Ovary (tissue), 7 donors: ENCODE measurements at regions not wholly inside any gene's neighbourhood (a gene's known extent, or its start where the extent isn't known, plus 50 kb on each side); places are given as distances from the start of the nearest gene placed in this dataset.

Experiments used
- DNase-seq, 5 donors: peaks; one replicate each; pipeline ENCODE4 v3.0.0-alpha.2; 2019 to 2020
- H3K27ac ChIP-seq, 2 donors: fragments of 200-600 bp; one replicate each; pipeline versions ENCODE4 v1.5.1 to v1.8.0; 2019 to 2022
- H3K27me3 ChIP-seq: fragments of 200-600 bp; one replicate; pipeline ENCODE4 v1.8.0; 2022
- H3K36me3 ChIP-seq: fragments of 200-600 bp; sonication (generic); one replicate; pipeline ENCODE4 v1.5.1; 2019
- H3K4me1 ChIP-seq: one replicate; pipeline ENCODE4 v1.8.1; 2013; ENCODE audit warnings: mild to moderate bottlenecking, moderate library complexity; ENCODE audit not compliant: insufficient read depth
- H3K4me3 ChIP-seq: fragments of 200-600 bp; sonication (generic); one replicate; pipeline ENCODE4 v1.5.1; 2017
- H3K9me3 ChIP-seq, 2 donors: fragments of 200-600 bp in 1 of 2; sonication (generic) in 1 of 2; one replicate each; pipeline versions ENCODE4 v1.5.1 to v1.8.1; 2013 to 2019; ENCODE audit warnings: mild to moderate bottlenecking in 1 of 2, moderate library complexity in 1 of 2
- CTCF ChIP-seq, 3 donors: fragments of 450-650 bp in 2 of 3; fragments of 200-600 bp in 1 of 3; IDR thresholded peaks; one replicate each; pipeline versions ENCODE4 v1.5.1 to v1.8.0; 2016 to 2022; ENCODE audit warnings: antibody characterized with exemption in 3 of 3, mild to moderate bottlenecking in 1 of 3
- EP300 ChIP-seq: sonication (generic); formaldehyde crosslinking; IDR thresholded peaks from one replicate; pipeline ENCODE4 v1.6.1; 2017; ENCODE audit warnings: antibody characterized with exemption
- POLR2A ChIP-seq: fragments of 450-650 bp; IDR thresholded peaks from one replicate; pipeline ENCODE4 v1.6.1; 2017; ENCODE audit warnings: antibody characterized with exemption, mild to moderate bottlenecking, moderate library complexity
- WGBS, 3 donors: extraction: QIAGEN DNeasy Blood & Tissue Kit in 1 of 3; methylation state at CpG; one replicate each; pipeline versions ENCODE4 v1.1.5 to v1.1.7; 2013 to 2017; 5-methylcytosine and 5-hydroxymethylcytosine counted together
- intact Hi-C, 4 donors: fragments of 100-400 bp; cut with DNase I; formaldehyde crosslinking; loops; one replicate each; pipeline versions ENCODE4 v1.11.0 to v1.15.1; 2022 to 2023
- donor health status: DM: no; HTN: no; CAD: no; lungs with moderate emphysema.
- donor health status: DM: no; HTN: no; CAD: no.
- donor health status: Bipolar disorder and iron deficiency.
- donor health status: DM: no; HTN: no; CAD: no.
- donor health status: DM: yes; HTN: yes; CAD: no.

- Histone ChIP-seq H3K27me3 (no peaks in the 10 kb centered on the region), H3K4me3 (no peak overlapping the region), H3K36me3 (no peaks in the 10 kb centered on the region), H3K9me3 (no peaks in the 10 kb centered on the region), H3K27ac (no peak overlapping the region), H3K4me1 (no peaks in the 10 kb centered on the region)
- WGBS, 3 donors = 67 to 79% (median 71%) methylated on average over 2 of the region's 2 CpGs
- TF ChIP-seq EP300 = no peak
- no peak for TF ChIP-seq POLR2A
- no peak for TF ChIP-seq CTCF (IDR thresholded peaks at IDR 0.05)
- intact Hi-C loops = no loop called here
- DNase-seq = no peak
Measured at GRCh38 chr12:38110026-38110699, 206.4 kb upstream of the ALG10B start.

GRCh38 chr12:38113991-38114390 lies 202.6 kb upstream of the ALG10B start:
- WGBS, 3 donors = 55 to 65% (median 63%) methylated on average over 5 of the region's 5 CpGs
- H3K4me3 ChIP-seq = no peak overlapping the region
- H3K27me3 ChIP-seq = no peaks in the 10 kb centered on the region
- no peaks in the 10 kb centered on the region for H3K9me3 ChIP-seq
- H3K27ac ChIP-seq = no peak overlapping the region
- TF ChIP-seq EP300 (no peak), CTCF (IDR thresholded peaks at IDR 0.05) (no peak), POLR2A (no peak)
- intact Hi-C loops = no loop called here
- DNase-seq = no peak
- H3K36me3 ChIP-seq = no peaks in the 10 kb centered on the region
- no peaks in the 10 kb centered on the region for H3K4me1 ChIP-seq

GRCh38 chr12:38116968-38117367 lies 199.6 kb upstream of the ALG10B start:
- Histone ChIP-seq H3K36me3 (no peaks in the 10 kb centered on the region), H3K27ac (no peak overlapping the region), H3K27me3 (no peaks in the 10 kb centered on the region), H3K4me3 (no peak overlapping the region), H3K9me3 (no peaks in the 10 kb centered on the region), H3K4me1 (no peaks in the 10 kb centered on the region)
- intact Hi-C loops = no loop called here
- TF ChIP-seq CTCF (IDR thresholded peaks at IDR 0.05) (no peak), POLR2A (no peak), EP300 (no peak)
- DNase-seq = no peak
- WGBS, 3 donors = 54 to 63% (median 57%) methylated on average over 5 of the region's 5 CpGs

GRCh38 chr12:38118632-38119031 lies 197.9 kb upstream of the ALG10B start:
- peaks cover 0 to 3% of the 10 kb centered on the region in 2 donors for H3K9me3 ChIP-seq
- no peak overlapping the region for H3K4me3 ChIP-seq
- no peak for DNase-seq
- TF ChIP-seq POLR2A = no peak
- no peak for TF ChIP-seq CTCF (IDR thresholded peaks at IDR 0.05)
- no peak for TF ChIP-seq EP300
- H3K27me3 ChIP-seq = no peaks in the 10 kb centered on the region
- 83 to 94% (median 93%) methylated on average over 3 of the region's 3 CpGs for WGBS, 3 donors
- H3K36me3 ChIP-seq = no peaks in the 10 kb centered on the region
- H3K27ac ChIP-seq = no peak overlapping the region
- intact Hi-C loops = no loop called here
- H3K4me1 ChIP-seq = no peaks in the 10 kb centered on the region
